ENCODE measurements at regions not wholly inside any gene's neighbourhood (a gene's known extent, or its start where the extent isn't known, plus 50 kb on each side); places are given as distances from the start of the nearest gene placed in this dataset.
"Not testable (repeated sequence)": the region's sequence is repeated elsewhere in the genome, so short reads cannot be mapped to it uniquely, and the experiment has no call there.

DNA sequence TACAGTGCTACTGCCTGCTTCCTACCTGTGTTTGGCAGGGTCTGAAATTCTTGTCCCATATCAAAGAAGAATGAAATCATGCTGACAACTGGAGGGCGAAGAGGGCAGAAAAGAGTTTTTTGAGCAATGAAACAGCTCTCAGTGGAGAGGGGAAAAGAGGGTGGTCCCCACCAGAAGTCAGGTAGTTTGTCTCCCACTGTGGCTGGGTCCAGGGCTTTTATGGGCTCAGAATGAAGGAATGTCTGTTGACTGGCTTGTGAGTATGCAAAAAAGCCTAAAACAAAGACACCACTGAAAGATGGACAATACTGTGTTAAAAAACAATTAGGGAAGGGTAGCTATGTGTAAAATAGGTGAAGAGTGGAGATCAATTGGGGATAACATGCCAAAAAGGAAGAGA, 115.0 kb downstream of the ADAM29 start:
- intact Hi-C loops (cut with DNase I): no loop called here
- DNase-seq: no peak

DNA sequence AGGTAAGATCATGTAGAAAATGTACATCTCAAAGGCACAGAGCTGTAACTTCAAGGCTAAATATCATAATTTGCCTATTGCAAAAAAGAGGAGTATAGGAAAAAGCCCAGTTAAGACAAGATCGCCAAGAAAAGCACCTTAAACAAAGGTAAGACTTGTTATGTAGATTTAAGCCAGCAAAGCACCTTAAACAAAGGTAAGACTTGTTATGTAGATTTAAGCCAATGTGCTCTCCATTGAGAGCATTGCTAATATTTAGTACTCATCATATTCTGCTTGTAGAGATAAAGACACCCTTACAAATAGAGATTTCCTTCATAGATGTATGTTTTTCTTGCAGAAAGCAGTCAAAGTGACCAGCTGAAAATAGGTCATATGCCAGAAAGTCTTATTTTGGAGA, 115.8 kb downstream of the ADAM29 start:
- intact Hi-C loops (cut with DNase I): no loop called here
- DNase-seq: no peak

DNA sequence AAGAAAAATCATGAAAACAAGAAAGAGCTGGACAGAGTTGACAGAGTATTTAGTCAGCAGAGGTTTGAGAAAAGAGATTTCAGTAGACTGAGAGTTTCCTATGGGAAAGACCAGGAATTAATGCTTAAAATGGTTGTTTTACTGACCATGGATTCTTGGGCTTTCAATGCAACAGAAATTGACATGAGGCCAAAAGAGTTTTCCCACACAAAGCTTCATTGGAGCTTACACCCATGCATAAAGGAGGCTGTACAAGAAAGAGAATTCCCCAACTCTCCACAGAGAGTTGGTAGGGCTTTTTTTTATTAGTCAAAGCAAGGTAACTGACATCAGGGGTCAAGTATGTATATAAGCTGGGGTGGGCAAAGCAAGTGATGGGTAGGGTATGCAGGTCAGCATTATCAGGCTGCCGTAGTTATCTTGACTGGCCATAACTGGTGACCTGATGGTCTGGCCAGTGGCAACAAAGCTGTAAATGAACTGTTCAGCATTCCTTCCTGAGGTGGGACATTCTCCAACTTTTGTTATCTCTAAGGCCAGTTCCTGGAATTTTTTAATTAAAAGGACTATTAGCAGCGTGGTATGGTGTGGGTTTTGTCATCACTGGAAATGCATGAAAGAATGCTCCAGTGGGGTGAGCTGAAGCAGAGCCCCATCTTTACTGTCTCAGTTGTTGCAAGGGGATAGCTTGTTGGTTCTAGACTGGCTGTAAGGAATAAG, 117.0 kb downstream of the ADAM29 start:
- no peak for DNase-seq
- intact Hi-C loops (cut with DNase I): no loop called here

DNA sequence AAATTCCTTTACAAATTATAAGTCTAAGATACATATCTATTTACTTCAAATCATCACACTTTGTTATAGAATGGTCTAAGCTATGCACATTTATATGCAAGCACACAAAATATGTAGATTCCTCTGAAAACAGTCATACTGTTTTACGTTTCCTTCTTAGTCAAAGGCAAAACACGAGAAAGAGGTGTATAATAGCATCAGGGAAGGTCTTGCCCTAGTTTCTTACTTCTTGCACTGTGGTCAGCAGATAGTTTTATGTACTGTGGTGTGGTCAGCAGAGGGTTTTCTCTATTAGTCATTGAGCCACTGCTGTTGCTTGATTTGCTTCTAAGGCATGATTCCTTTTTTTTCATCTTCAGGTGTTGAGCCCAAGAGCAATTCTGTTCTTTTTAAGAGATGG, 117.7 kb downstream of the ADAM29 start:
- intact Hi-C loops (cut with DNase I): no loop called here
- no peak for DNase-seq

DNA sequence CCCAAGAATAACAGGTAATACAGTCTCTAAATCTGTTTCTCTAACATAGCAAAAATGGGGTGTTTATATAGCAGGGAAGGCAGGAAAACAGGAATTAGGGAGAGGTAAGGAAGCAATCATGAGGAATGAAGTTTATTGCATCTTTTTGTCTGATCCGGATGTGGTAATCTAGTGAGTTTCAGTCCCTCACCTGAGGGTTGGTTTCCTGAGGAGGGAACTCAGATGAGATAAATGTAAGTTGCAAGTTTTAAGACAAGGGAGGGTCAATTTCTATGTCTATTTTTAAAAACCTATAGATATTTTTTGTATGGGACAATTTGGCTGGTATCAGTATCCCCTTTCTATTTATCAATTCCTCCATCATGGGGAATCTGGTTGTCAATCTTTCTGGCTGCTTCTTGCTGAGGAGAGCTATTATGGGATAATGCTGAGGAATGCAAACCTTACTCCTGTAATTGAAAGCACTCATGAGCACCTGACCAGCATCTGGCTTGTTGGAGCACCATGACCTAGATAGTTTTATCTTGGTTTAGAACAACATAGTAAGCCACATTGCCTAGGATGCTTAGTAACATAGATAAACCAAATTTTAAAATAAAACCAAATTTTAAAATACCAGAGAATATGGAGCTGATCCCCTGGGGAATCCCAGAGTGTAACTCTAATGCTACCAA, 130.1 kb downstream of the ADAM29 start:
- no peak for DNase-seq
- intact Hi-C loops (cut with DNase I): no loop called here

DNA sequence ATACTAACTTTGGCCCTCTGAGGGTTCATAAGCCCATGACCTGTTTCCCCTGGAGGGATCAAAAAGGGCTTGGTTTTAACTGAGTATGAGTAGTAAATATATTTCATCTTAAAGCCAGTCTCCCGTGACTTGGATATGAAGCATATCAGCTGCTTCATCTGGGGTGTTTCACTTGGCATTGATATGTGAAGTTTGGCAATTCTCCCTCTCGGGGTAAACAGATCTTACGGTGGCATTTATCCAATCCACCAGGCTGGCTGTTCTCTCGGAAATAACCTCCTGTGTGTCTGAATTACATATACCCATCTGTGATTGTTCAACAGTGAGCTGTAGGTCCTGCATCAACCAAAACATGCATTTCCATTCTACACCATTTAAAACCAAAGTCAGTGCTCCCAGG, 130.7 kb downstream of the ADAM29 start:
- DNase-seq: no peak
- intact Hi-C loops (cut with DNase I): no loop called here

DNA sequence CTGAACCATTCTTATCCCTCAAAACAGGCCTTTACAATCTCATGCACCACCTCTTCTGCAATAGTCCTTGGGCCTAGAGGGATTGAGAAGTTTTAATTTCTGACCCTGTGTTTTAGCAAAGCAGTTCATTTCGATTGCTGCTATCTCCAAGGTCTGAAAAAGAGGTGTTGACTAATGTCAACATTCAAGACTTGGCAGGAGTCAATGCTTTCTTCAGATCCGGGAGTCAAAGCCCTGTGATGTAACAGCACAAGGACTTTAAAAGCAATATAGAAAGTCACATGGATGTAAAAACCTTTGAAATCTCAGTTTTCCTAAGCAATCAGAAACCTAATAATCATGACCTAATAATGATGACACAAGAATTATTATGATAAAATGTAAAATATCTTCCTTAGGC, 133.8 kb downstream of the ADAM29 start:
- intact Hi-C loops (cut with DNase I): no loop called here
- DNase-seq: no peak

DNA sequence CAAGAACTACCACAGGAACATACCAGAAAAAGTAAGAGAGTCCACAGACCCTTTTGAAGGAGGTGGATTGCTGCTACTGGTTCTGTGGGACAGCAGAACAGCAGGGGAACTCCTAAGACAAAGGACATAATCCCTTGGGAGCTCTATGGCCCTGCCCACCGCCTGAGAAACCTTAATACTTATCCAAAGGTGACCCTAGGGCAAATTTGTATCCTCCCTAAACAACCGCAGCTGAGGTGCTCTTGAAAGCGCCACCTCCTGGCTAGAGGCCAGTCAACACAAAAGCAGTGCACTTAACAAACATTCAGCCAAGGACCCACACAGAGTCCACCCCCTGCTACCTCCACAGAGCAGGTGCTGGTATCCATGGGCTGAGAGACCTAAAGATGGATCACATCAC, 136.8 kb downstream of the ADAM29 start:
- DNase-seq: no peak
- intact Hi-C loops (cut with DNase I): no loop called here

DNA sequence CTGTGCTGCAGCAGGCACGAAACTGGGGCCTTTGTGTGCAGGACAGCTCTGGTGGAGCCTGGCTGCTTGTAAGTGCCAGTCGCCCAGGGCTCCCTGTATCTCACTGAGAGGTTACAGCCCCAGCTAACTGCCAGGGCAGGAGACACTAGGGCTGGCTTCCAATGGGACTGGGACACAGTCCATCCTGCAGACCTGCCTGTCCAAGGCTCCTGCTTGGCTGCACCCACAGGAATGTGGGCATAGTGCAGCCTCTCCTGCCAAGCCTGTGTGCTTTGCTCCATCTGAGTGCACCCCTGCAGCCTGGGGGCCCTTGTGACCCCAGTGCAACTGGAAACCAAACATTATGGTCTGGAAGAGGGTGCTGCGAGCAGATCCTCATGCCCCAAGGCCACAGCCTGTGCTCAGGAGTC, 144.0 kb downstream of the ADAM29 start:
- intact Hi-C loops (cut with DNase I): no loop called here
- peak in 2 of 10 donors; percentile 18 to 49 for DNase-seq

DNA sequence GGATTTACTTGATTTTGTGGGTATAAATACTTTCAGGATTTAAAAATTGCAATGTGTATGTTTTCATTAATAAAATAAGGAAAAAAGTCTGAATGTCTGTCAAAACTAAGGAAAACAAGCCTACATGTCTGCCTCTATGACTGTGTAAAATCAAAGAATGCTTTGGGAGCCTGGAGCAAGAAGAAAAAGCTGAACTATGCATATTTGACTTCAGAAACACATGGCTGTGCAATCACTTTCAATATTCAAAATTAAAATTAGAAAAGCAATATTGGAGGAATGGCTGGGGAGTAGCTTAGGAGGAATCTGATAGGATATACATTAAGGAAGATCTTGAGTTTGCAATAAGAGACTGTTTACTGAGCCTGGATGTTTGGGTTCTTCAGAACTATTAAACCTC, 147.1 kb downstream of the ADAM29 start:
- intact Hi-C loops (cut with DNase I): no loop called here
- no peak for DNase-seq

DNA sequence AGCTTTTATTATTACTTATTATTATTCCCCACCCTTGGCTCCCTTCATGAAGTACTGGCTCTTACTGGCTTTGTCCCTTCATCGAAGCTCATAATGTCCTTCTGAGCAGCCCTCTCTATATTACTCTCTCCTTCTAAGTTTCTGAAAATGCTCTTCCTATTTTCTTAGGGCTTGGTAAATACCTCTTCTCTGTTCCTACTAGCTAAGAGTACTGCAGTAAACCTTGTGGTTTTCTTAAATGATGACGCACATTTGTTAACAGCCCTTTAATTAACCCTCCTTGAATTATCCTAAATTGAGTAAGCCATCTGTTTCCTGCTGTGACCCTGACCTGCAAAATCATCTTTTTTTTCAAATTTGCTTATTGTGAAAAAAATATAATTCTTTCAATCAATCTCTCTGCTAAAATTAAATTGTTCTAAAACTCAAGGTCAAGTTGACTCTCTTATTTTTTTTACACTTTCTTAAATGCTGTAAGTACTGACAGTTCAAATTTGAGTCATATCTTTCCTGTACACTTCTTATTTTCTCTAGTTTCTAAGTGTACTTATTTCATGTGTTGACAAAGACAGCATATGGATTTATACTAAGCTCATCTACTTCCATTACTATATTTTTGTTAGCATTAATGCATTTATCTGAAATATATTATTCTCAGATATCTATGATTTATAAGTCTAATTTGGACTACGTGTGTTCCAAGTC, 148.9 kb downstream of the ADAM29 start:
- intact Hi-C loops (cut with DNase I): no loop called here
- no peak for DNase-seq

DNA sequence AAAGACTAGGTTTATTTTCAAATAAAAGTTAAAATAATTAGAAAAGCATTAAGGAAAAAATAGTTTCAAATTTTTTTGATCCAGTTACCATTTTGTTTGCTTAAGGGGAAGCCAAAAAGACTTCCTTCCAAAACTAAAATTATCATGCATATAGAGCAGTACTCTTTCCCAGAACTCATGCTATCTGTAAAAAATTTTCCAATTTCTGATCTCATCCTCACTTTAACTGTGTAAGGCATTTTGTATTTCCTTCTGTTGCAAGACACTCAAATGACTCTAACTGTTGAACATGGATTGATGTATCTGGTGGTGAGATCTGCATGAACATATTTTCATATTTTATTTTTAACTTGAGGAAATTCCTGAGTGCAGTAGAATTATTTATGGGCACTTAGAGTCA, 150.1 kb downstream of the ADAM29 start:
- no peak for DNase-seq
- intact Hi-C loops (cut with DNase I): no loop called here

DNA sequence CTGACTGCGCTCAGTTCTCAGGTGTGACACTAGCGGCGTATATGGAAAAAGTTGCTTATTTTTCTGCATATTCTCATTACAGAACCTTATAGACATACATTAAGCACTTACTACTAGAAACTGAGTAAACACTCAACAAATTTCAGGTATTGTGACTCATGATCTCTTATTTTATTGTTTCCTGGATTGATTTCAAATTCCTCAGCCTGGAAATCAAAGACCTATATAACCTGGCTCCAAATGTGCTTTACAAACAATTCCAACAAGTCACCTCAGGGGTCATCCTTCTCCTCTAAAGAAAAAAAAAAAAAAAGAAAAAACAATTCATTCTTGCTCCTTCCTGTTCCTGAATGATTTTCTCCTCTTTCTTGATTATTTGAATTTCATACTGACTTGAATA, 152.3 kb downstream of the ADAM29 start:
- intact Hi-C loops (cut with DNase I): no loop called here
- no peak for DNase-seq

DNA sequence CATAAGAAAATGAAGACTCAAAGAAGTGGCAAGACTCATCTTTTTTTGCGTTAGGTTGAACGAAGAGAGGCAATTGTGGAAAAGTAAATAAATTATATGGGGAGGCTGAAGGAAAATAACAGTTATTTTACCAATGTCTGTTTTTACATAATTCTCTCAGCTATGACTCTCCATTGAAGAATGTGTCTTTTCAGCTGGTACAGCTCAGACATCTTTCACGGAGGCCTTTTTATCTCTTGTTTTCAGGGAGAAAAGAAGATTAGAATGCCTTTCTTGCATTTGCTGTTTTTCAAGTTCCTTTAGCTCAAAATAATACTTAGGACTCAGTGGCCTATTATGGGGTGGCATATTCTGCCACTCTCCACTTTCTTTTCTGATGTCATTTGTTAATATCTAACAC, 153.0 kb downstream of the ADAM29 start:
- no peak for DNase-seq
- intact Hi-C loops (cut with DNase I): no loop called here

DNA sequence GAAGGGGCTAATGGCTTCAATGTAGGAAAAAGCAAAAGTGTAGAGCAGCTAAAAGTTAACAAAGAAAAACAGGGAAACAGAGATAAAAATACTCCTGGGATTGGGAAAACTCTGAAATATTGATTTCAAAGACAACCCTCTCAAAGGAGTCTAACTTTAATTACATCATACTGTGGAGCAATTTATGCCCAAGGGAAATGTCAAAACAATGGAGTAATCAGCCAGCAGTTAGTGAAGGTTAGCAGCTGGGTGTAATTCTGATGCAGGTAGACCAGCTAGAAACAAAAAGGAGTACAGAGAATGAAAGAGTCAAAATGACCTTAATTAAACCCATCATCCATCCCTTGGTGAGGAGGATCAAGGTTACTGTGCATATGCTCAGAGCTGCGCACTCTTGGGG, 169.0 kb downstream of the ADAM29 start:
- intact Hi-C loops (cut with DNase I): no loop called here
- no peak for DNase-seq

DNA sequence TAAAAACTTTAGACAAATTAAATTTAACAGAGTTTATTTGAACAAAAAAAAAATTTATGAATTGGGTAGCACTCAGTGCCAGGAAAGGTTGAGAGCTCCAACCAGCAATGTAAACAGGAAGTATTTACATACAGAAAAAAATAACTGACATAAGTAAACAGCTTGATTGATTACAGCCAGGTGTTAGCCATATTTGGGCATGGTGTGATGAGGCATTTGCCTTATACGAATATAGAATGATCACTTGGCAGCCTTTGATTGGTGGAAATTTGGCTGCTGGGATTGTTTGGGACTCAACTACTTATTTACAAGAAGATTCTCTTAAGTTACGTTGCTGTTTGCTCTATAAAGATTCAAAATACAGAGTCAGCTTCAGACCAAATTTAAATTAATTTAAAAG, 172.0 kb downstream of the ADAM29 start:
- intact Hi-C loops (cut with DNase I): no loop called here

DNA sequence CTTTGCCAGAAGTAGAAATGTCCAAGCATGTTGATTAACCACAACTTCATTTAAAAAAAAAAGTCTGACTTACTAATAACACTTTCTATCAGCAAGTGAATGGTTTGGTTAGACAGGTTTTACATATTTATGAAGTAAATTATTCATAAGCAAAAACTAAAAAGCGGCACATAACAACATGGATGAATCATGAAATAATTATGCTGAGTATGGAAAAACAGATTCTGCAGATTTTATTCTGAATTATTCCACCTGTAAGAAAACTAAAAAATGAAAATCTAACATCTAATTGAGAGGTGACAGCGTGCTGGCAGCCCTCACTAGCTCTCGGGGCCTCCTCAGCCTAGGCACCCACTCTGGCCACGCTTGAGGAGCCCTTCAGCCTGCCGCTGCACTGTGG, 173.5 kb downstream of the ADAM29 start:
- no peak for DNase-seq
- intact Hi-C loops (cut with DNase I): no loop called here

More for the DNA sequence above, 172.0 kb downstream of the ADAM29 start:
- DNase-seq: no peak

DNA sequence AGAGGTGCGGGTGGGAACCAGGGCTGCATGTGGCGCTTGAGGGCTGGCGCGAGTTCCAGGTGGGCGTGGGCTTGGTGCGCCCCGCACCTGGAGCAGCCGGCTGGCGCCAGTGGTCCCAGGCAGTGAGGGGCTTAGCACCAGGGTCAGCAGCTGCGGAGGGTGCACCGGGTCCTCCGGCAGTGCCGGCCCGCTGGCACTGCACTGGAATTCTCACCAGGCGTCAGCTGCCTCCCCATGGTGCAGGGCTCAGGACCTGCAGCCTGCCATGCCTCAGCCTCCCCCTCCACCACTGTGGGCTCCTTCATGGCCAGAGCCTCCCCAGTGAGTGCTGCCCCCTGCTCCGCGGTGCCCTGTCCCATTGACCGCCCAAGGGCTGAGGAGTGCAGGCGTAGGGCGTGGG, 174.0 kb downstream of the ADAM29 start:
- intact Hi-C loops (cut with DNase I): no loop called here
- peak in 2 of 10 donors; percentile 73 to 75 for DNase-seq

DNA sequence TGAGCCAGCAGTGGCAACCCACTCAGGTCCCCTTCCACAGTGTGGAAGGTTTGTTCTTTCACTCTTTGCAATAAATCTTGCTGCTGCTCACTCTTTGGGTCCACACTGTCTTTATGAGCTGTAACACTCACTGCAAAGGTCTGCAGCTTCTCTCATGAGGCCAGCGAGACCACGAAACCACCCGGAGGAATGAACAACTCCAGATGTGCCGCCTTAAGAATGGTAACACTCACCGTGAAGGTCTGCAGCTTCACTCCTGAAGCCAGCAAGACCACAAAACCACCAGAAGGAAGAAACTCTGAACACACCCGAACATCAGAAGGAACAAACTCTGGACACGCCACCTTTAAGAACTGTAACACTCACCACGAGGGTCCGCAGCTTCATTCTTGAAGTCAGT, 174.9 kb downstream of the ADAM29 start:
- intact Hi-C loops (cut with DNase I); DNase-seq: not testable (repeated sequence)

DNA sequence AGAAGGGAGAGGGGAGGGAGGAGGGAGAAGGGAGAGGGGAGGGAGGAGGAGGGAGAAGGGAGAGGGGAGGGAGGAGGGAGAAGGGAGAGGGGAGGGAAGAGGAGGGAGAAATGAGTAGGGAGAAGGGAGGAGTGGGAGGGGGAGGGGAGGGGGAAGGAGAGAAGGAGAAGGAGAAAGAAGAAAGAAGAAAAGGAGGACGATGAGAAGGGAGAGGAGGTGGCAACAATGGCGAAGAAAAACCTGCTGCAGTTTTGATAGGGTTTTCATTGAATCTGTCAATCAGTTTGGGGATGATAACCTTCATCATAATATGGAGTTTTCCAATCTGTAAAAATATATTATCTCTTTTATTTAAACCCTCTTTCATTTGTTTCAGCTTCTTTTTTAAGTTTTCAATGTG, 185.2 kb downstream of the ADAM29 start:
- DNase-seq: no peak
- intact Hi-C loops (cut with DNase I): no loop called here

DNA sequence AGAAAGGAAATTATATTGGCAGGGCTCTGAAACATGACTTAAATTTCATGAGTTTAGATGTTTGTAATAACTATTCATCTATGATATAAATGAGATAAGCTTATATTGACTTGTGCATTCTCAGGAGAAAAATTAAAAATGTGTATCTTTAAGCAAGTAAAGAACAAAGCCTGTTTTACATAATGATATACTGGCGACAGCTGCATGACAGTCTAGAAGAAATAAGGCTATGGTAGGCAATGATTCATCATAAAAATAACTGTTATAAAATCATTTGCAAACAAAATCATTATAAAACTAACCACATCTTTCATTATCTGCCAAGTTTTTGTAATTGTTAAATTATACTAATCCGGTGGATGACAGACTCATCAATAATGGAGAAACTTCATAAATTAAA, 188.1 kb downstream of the ADAM29 start:
- intact Hi-C loops (cut with DNase I): no loop called here
- DNase-seq: no peak

DNA sequence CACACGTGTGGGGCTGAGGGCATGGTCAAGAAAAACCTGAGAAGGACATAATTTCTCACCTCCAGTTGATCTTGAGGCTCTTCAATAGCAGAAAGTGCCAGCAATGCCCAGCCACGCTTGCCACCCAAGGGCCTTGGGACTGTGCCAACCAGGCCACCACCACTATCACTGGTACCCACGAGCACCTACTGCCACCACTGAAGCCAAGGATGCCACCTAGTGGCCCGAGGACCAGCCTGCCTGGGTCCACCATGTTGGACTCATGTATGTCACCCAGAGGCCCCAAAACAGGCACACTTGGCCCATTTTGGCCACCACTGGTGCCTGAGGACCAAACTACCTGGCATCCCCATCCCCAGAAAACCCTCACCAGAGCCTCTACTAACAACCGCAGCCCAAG, 191.8 kb downstream of the ADAM29 start:
- intact Hi-C loops (cut with DNase I): no loop called here
- DNase-seq: peak in 2 of 10 donors; percentile 15 to 62
